ENCODE measurements at regions not wholly inside any gene's neighbourhood (a gene's known extent, or its start where the extent isn't known, plus 50 kb on each side); places are given as distances from the start of the nearest gene placed in this dataset.

DNA sequence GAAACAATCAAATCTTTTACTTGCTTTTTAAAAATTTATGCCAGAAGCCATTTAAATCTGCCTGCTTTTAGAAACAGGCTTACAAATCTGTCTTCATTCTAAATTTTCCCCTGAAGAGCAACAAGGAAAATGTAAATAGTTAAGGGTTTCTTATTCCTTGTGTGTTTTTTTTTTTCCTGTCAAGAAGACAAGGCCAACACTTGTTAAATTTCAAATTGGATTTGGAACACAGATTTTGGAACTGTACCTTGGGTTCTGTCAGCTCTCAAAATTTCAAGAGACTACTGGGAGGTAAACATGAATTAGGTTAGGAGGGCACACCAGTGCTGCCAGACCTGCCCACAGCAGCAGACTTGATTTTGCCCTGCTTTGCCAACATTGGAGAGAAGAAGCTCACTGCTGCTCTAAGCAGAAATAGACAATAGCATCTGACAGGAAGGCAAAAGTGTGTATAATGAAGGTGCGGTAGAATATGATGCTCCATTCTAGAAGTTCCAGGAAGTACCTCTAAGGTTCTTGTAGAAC is 121.7 kb downstream of the NHLRC3 start:
- H3K4me1 ChIP-seq: no peaks in the 10 kb centered on the region
- H3K9me3 Mint-ChIP-seq (ENCODE audit: unreplicated experiment): no peaks in the 10 kb centered on the region
- H3K36me3 ChIP-seq (ENCODE audit: control insufficient read depth, insufficient read depth, low read length): no peaks in the 10 kb centered on the region
- TF ChIP-seq CTCF (IDR thresholded peaks at IDR 0.05; ENCODE audit: insufficient read depth in 1 of 2, low read depth in 1 of 2, low read length in 1 of 2, severe bottlenecking in 1 of 2, unreplicated experiment in 1 of 2): no peak
- BruUV-seq (replicated peaks): no TSS peak
- no peak for DNase-seq
- no peaks in the 10 kb centered on the region for H3K27me3 ChIP-seq (replicated peaks; ENCODE audit: control insufficient read depth, insufficient read depth, low read length)
- intact Hi-C loops (cut with micrococcal nuclease; ENCODE audit: unreplicated experiment): no loop called here
- H3K4me3 ChIP-seq (ENCODE audit: low read depth, low read length): no peak overlapping the region
- no peaks in the 10 kb centered on the region for H3K9me3 ChIP-seq
- no peaks in the 10 kb centered on the region for H3K36me3 Mint-ChIP-seq (ENCODE audit: insufficient read depth, unreplicated experiment)
- ChIA-PET POLR2A (no interaction called here), CTCF (no interaction called here)
- H3K27me3 Mint-ChIP-seq (ENCODE audit: insufficient read depth, unreplicated experiment): peaks cover 22% of the 10 kb centered on the region
- no peak overlapping the region for H3K4me3 Mint-ChIP-seq (ENCODE audit: unreplicated experiment)
- H3K4me1 Mint-ChIP-seq (ENCODE audit: low read depth, unreplicated experiment): no peaks in the 10 kb centered on the region
- H3K27ac Mint-ChIP-seq (ENCODE audit: unreplicated experiment): no peak overlapping the region

- no peaks in the 10 kb centered on the region for H3K36me3 ChIP-seq (ENCODE audit: control insufficient read depth, insufficient read depth, low read length)
- no peaks in the 10 kb centered on the region for H3K4me1 Mint-ChIP-seq (ENCODE audit: low read depth, unreplicated experiment)
- peaks cover 8% of the 10 kb centered on the region for H3K27me3 Mint-ChIP-seq (ENCODE audit: insufficient read depth, unreplicated experiment)
- ChIA-PET POLR2A (no interaction called here), CTCF (no interaction called here)
- no peaks in the 10 kb centered on the region for H3K36me3 Mint-ChIP-seq (ENCODE audit: insufficient read depth, unreplicated experiment)
- DNase-seq: no peak
- no peak overlapping the region for H3K27ac Mint-ChIP-seq (ENCODE audit: unreplicated experiment)
- no peaks in the 10 kb centered on the region for H3K9me3 ChIP-seq
- H3K4me3 Mint-ChIP-seq (ENCODE audit: unreplicated experiment): no peak overlapping the region
- TF ChIP-seq CTCF (IDR thresholded peaks at IDR 0.05; ENCODE audit: insufficient read depth in 1 of 2, low read depth in 1 of 2, low read length in 1 of 2, severe bottlenecking in 1 of 2, unreplicated experiment in 1 of 2): no peak
- intact Hi-C loops (cut with micrococcal nuclease; ENCODE audit: unreplicated experiment): no loop called here
- no peaks in the 10 kb centered on the region for H3K4me1 ChIP-seq
- H3K4me3 ChIP-seq (ENCODE audit: low read depth, low read length): no peak overlapping the region
- BruUV-seq (replicated peaks): no TSS peak
- H3K9me3 Mint-ChIP-seq (ENCODE audit: unreplicated experiment): no peaks in the 10 kb centered on the region
- no peaks in the 10 kb centered on the region for H3K27me3 ChIP-seq (replicated peaks; ENCODE audit: control insufficient read depth, insufficient read depth, low read length)
Observed at GRCh38 chr13:39167018-39167417, 128.8 kb downstream of the NHLRC3 start.

DNA sequence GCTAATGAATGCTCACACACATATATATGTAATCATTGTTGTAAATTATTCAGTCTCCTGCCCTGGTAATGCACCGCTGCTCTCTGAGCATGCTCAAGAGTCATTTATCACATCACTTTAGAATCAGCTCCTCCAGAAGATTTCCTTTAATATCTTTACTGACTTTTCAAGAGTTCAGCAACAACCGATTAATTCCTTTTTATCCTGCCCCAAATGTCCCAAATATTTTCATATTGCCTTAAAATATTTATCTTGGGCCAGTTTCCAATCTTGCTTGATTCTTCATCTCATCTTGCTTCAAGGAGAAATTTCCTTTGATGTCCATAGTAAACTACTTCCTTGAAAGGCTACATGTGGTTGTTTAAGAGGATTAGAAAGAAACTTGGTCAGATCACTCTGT is 132.5 kb downstream of the NHLRC3 start:
- H3K9me3 ChIP-seq: no peaks in the 10 kb centered on the region
- H3K36me3 Mint-ChIP-seq (ENCODE audit: insufficient read depth, unreplicated experiment): no peaks in the 10 kb centered on the region
- peaks cover 8% of the 10 kb centered on the region for H3K27me3 Mint-ChIP-seq (ENCODE audit: insufficient read depth, unreplicated experiment)
- no peak overlapping the region for H3K27ac Mint-ChIP-seq (ENCODE audit: unreplicated experiment)
- ChIA-PET CTCF (no interaction called here), POLR2A (no interaction called here)
- no peaks in the 10 kb centered on the region for H3K36me3 ChIP-seq (ENCODE audit: control insufficient read depth, insufficient read depth, low read length)
- H3K4me3 Mint-ChIP-seq (ENCODE audit: unreplicated experiment): no peak overlapping the region
- H3K9me3 Mint-ChIP-seq (ENCODE audit: unreplicated experiment): no peaks in the 10 kb centered on the region
- H3K4me1 ChIP-seq: no peaks in the 10 kb centered on the region
- intact Hi-C loops (cut with micrococcal nuclease; ENCODE audit: unreplicated experiment): no loop called here
- no peak for DNase-seq
- no peak for TF ChIP-seq CTCF (IDR thresholded peaks at IDR 0.05; ENCODE audit: insufficient read depth in 1 of 2, low read depth in 1 of 2, low read length in 1 of 2, severe bottlenecking in 1 of 2, unreplicated experiment in 1 of 2)
- no TSS peak for BruUV-seq (replicated peaks)
- no peaks in the 10 kb centered on the region for H3K27me3 ChIP-seq (replicated peaks; ENCODE audit: control insufficient read depth, insufficient read depth, low read length)
- H3K4me3 ChIP-seq (ENCODE audit: low read depth, low read length): no peak overlapping the region
- H3K4me1 Mint-ChIP-seq (ENCODE audit: low read depth, unreplicated experiment): no peaks in the 10 kb centered on the region

Measured in Caco-2 (cell line).